Stimulated activated CD4-positive, alpha-beta T cell treated with anti-CD3 and anti-CD28 coated beads, Interleukin-12 subunit alpha, Interleukin-12 subunit beta, amount 100 ng/mL, for 48 hours (primary cell): ENCODE measurements at regions not wholly inside any gene's neighbourhood (a gene's known extent, or its start where the extent isn't known, plus 50 kb on each side); places are given as distances from the start of the nearest gene placed in this dataset.
"Not testable (repeated sequence)": the region's sequence is repeated elsewhere in the genome, so short reads cannot be mapped to it uniquely, and the experiment has no call there.

ENCODE experiments used
- DNase-seq, 3 donors: peaks; one replicate each; pipeline ENCODE4 v3.0.0-alpha.2; 2020; ENCODE audit warnings: low read depth in 2 of 3, low spot score in 1 of 3

DNA sequence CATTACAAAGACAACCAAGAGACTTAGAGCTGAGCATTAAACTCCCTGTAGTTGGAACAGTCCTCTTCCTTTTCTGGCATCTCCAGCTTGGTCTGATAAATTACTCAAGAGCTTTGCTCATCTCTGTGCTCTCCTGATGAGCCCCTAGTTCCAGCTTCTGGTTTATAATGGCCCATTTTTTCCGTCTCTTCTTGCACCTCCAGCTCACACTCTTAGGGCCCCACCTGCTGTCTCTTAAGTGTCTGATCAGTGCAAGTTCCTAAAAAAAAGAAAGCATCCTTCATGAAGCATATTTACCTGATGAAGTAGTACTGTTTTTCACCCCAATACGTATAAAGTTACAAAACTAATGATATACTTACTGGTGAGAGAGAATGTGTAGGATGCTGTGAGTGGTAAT lies 822.9 kb downstream of the RNF144A start:
- DNase-seq = no peak

DNA sequence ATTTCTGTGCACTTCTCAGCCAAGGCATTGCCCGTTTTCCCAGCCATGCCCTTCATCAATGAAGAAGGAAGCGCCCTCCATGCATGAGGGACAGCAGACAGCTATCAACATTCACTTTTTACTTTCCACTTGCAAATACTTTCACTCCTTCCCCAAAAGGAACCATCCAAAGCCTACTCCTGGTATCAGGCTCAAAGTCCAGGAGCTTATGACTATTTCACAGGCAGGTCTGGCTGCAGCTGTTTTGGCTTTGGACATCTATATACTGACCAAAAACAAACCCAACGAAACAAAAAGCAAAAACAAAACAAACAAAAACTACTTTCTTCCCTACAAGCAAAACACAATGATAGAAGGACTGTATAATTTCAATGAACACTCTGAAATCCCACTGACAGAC lies 825.1 kb downstream of the RNF144A start:
- no peak for DNase-seq

GRCh38 chr2:7744827-7745226 lies 827.6 kb downstream of the RNF144A start:
- DNase-seq = no peak

DNA sequence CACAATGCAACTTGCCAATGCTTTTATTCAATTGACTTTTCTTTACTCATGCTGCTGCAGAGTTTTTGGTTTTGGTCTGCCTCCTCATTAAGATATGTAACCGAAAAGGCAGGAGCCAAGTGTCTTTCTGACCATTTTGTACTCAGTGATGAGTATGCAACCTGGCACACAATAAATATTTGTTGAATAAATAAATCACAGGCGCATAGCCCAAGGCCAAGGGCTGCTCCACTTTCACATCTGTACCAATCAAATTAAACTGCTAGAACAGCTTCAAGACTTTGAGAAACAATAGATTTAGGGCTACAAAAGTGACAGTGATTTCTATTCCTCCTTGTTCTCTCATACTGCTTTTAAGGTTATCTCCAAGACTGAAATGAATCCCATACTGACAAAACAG lies 828.2 kb downstream of the RNF144A start:
- no peak for DNase-seq

- DNase-seq = no peak
Observed at GRCh38 chr2:7748717-7749415, 831.7 kb downstream of the RNF144A start.

GRCh38 chr2:7749895-7750559 lies 832.8 kb downstream of the RNF144A start:
- DNase-seq = no peak

- no peak for DNase-seq
Observed at GRCh38 chr2:7752291-7752690, 835.1 kb downstream of the RNF144A start.

DNA sequence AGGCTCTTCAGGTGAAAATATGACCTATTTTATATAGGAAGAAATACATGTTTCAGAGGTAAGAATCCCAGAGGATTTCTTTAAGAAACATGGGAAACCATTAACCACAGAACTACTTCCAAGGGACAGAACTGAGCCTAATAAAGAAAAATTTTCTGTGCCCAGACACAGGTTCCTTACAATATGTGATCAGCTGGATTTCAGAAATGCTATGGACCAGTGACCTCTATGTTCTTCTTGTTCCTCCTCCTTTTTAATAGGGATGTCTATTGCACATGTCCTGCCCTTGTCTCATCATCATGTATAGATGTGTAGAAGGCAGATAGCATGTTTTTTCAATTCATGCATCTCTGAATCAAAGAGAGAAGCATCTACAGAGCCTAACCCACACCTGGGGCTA lies 836.6 kb downstream of the RNF144A start:
- no peak for DNase-seq

GRCh38 chr2:7755879-7756278 lies 838.7 kb downstream of the RNF144A start:
- DNase-seq = no peak

DNA sequence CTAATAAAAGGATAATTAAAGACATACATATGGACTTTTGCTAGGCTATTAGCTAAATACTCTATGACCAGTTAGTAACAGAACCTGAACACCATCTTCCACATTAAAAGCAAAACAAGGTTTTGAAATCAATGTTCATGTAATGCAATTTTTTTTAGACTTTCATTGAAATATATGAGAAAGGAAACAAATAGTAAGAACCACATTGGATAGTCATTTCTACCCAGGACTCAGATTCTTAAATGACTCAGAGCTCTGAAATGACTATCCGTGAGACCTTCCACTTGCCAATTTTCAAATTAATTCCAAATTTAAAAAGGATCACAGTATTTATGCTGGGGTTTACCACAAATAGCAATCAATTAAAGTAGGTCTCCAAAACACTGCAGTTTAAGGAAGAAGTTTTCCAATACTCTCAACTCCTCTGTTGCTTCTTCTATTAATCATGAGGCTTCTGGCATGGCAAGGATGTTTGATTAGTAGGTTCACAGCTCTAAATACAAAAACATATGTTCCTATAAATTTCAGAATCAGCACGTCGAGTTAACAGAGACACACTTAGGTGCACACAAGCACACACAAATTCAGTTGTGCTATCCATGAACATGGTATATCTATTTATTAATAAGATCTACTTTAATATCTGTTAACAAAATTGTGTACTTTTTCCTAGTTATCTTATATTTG lies 841.0 kb downstream of the RNF144A start:
- no peak for DNase-seq

GRCh38 chr2:7759898-7760297 lies 842.7 kb downstream of the RNF144A start:
- DNase-seq = no peak

GRCh38 chr2:7763418-7763817 lies 846.2 kb downstream of the RNF144A start:
- not testable (repeated sequence) for DNase-seq

GRCh38 chr2:7765236-7765635 lies 848.0 kb downstream of the RNF144A start:
- DNase-seq = no peak

DNA sequence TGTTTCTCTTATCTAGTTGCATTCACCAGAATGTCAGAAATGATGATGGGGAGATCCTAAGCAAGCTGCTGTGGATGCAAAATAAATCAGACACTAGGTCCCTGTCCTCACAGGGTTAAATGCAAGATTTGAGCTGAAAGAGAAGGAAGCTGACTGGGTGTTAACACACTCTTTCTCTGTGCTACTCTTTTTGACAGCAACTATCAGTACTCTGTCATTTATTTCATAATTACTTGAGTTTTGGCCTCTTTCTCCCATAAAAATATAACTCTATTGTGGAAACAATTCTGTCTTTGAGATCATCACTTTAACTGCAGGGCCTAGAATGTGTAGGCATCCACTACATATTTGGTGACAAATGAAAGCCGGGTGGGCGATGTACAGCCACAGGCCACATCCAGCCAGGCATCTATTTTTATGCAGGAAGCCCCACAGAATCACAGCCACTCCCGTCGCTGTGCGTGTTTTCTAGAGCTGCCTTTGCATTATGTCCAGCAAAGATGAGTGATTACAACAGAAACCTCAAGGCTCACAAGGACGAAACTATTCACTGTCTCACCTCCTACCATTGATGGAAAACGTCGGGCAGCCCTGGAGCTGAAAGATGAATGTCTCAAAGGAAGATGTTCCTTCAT lies 849.0 kb downstream of the RNF144A start:
- peak in 1 of 3 donors; percentile 12 for DNase-seq

DNA sequence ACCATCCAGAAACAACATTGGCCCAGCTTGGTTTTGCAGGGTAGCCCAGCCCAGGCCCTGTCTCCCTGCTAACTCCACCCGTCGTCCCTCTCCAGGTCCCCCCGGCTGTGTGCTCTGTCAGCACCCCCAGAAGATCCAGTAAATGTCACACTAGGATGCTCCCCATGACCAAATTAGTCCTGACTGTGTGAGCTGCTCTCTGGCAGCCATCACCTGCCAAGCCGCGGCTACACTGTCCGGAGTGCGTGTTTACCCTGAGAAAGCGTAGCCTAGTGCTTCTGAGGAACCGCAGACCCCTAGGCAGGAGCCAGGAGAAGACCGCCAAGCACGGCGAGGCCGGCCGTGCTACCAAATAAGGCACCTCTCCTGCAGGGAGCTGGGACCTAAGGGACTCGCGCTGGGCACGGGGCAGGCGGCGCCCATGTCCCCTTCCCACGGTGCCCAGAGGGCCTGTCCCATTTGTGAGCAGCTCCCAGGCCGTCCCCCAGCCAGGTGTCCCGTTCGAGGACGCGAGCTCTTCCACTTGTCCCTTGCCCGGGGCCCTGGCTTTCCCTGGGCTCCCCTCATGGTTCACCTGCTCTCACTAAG lies 849.9 kb downstream of the RNF144A start:
- DNase-seq = no peak

GRCh38 chr2:7767902-7768301 lies 850.7 kb downstream of the RNF144A start:
- no peak for DNase-seq

GRCh38 chr2:7771781-7772180 lies 854.6 kb downstream of the RNF144A start:
- DNase-seq = no peak

DNA sequence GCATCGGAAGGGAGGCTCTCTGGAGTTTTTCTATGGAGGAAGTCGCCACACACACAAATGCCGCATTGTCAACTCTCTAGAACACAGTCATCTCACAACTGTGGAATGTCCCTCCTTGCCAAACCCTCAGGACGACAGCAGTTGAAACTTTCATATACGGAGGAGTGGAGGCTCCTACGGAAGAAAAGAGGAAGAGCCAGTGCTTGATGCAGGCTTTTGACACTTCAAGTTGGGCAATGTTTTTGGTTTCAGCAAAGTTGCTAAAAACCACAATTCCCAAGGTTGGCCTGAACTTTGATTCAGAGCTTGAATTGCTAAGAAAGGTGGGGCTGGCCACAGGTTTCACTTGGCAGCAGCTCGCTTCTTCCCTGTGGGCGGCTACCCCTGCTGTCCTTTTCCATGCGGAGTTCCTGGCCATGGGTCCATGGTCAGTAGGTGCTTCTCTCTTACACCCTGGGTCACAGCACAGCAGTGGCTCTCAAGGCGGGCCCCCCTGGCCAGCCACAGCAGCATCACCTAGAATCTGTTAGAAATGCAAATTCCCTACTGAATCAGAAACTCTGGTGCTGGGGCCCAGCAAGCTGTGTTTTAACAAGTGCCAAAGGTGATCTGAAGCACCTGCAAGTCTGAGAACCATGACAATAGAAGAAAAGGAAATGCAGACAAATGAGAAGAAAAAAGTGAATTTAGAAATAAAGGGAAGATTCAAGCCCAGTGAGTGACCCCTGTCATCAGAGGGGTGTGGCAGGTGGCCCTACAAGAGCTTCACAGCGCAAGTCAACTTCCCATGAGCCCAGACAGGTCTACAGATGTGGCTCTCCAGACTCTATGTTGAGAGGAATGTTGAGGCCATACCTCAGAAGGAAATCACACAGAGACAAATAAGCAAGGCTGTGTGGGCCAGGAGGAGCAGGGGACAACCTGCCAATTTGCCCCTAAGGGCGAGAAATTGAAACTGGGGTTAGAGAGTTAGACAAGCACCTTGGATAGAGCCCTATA lies 856.4 kb downstream of the RNF144A start:
- DNase-seq = peak; percentile 40 to 48 (median 42)

DNA sequence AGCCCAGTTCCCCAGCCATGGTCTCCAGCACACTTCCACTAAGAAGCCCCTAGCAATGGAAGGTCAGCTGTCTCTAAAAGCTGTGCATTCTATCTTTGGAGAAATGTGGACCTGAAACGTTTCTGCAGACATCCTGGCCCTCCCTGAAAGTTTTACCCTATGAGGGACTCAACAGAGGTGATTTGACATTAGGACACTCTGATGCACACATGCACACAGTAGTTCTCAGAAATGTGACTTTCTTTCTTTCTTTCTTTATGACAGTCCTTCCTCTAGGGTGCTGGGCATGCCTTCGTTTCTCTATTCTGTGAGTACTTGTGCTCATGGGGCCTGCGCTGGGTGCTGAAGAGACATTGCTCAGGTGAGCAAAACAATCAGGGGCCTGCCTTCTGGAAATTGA lies 857.3 kb downstream of the RNF144A start:
- DNase-seq = no peak

- no peak for DNase-seq
Observed at GRCh38 chr2:7777668-7778067, 860.5 kb downstream of the RNF144A start.
